ENCODE measurements at regions not wholly inside any gene's neighbourhood (a gene's known extent, or its start where the extent isn't known, plus 50 kb on each side); places are given as distances from the start of the nearest gene placed in this dataset.
A peak's percentile ranks its signal among the peaks of the same experiment; 100 is the strongest.

DNA sequence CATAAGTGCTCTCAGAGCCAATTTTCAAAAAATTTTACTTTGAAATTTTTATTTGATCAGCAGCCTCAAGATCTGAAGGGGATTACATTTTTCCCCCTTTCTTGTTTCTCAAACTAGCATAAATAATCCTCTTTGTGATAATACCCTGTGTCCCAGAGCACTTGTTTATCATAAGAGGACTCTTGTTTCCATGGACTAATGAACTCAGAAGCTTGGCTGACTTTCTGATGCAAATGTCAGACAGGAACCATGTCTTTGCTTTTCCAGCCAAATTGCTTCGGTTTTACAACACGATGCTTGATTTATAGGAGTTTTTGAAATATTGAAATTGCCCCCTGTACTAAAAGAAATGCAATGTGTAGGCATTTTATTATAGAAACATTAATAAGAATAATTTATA, 859.3 kb upstream of the LCORL start:
- H3K36me3 ChIP-seq: no peaks in the 10 kb centered on the region
- intact Hi-C loops (cut with DNase I; ENCODE audit: low total_unique reads): no loop called here
- H3K9me3 ChIP-seq: no peaks in the 10 kb centered on the region
- H3K4me3 ChIP-seq: no peak overlapping the region
- H3K27ac ChIP-seq: no peak overlapping the region
- DNase-seq: peak in 1 of 2 donors; percentile 51
- H3K27me3 ChIP-seq: no peaks in the 10 kb centered on the region
- TF ChIP-seq, protein P1, sequence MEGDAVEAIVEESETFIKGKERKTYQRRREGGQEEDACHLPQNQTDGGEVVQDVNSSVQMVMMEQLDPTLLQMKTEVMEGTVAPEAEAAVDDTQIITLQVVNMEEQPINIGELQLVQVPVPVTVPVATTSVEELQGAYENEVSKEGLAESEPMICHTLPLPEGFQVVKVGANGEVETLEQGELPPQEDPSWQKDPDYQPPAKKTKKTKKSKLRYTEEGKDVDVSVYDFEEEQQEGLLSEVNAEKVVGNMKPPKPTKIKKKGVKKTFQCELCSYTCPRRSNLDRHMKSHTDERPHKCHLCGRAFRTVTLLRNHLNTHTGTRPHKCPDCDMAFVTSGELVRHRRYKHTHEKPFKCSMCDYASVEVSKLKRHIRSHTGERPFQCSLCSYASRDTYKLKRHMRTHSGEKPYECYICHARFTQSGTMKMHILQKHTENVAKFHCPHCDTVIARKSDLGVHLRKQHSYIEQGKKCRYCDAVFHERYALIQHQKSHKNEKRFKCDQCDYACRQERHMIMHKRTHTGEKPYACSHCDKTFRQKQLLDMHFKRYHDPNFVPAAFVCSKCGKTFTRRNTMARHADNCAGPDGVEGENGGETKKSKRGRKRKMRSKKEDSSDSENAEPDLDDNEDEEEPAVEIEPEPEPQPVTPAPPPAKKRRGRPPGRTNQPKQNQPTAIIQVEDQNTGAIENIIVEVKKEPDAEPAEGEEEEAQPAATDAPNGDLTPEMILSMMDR (IDR thresholded peaks at IDR 0.05): no peak
- TF ChIP-seq POLR2A (IDR thresholded peaks at IDR 0.05): no peak
- TF ChIP-seq POLR2AphosphoS5 (IDR thresholded peaks at IDR 0.05): no peak
- TF ChIP-seq EP300 (IDR thresholded peaks at IDR 0.05): no peak
- peaks cover 0 to 4% (median 0%) of the 10 kb centered on the region in 4 donors for H3K4me1 ChIP-seq
- 35 to 72% (median 65%) methylated on average over 2 of the region's 2 CpGs for WGBS, 5 donors

DNA sequence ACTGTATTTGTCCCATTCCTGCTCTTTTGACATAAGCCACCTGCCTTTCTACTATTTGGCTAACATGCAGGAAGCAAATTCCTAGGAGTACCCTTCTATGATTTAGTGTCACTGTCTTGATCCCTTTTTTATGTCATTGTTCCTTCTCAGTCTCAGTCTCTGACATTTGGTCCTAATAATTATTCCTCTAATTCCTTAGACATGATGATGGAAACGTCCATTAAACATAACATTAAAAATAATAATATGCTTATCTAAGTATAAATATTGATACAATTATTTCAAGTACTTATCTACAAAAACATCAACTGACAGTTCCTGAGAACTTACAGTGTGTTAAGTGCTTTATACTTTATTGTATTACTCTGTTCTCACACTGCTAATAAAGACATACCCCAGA, 857.0 kb upstream of the LCORL start:
- Histone ChIP-seq H3K36me3 (no peaks in the 10 kb centered on the region), H3K27me3 (no peaks in the 10 kb centered on the region), H3K4me3 (no peak overlapping the region), H3K27ac (no peak overlapping the region), H3K9me3 (peaks cover 0 to 1% (median 0%) of the 10 kb centered on the region in 4 donors), H3K4me1 (peaks cover 0 to 4% (median 0%) of the 10 kb centered on the region in 4 donors)
- DNase-seq: no peak
- 5 to 27% (median 8%) methylated on average over 1 of the region's 1 CpG for WGBS, 5 donors
- TF ChIP-seq POLR2A (IDR thresholded peaks at IDR 0.05) (no peak), EP300 (IDR thresholded peaks at IDR 0.05) (no peak), POLR2AphosphoS5 (IDR thresholded peaks at IDR 0.05) (no peak)
- TF ChIP-seq, protein P1 (IDR thresholded peaks at IDR 0.05): no peak
- intact Hi-C loops (cut with DNase I; ENCODE audit: low total_unique reads): no loop called here

DNA sequence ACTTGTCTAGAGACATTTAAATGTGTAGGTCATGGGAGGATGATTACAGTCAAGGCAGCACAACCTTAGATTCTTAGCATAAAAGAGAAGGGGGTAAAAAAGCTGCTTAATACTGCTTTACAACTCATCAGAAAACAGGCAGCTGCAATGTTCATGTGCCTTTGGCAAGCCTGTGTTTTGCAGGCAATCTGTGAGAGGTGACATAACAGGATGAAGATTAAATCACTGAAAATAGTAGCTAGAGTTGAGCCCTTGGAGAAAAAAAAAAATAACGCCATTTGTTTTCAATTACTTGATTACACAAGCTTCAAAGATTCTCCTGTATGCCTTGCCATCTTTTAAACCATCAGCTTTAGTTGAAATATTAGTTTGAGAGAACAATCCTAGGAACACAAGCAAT, 847.6 kb upstream of the LCORL start:
- TF ChIP-seq EP300 (IDR thresholded peaks at IDR 0.05): no peak
- TF ChIP-seq, protein P1 (IDR thresholded peaks at IDR 0.05): no peak
- no peak for TF ChIP-seq POLR2A (IDR thresholded peaks at IDR 0.05)
- TF ChIP-seq POLR2AphosphoS5 (IDR thresholded peaks at IDR 0.05): no peak
- Histone ChIP-seq H3K4me1 (no peaks in the 10 kb centered on the region), H3K36me3 (no peaks in the 10 kb centered on the region), H3K4me3 (no peak overlapping the region), H3K27ac (no peak overlapping the region), H3K27me3 (no peaks in the 10 kb centered on the region), H3K9me3 (peaks cover 0 to 15% (median 5%) of the 10 kb centered on the region in 4 donors)
- WGBS, 5 donors: 29 to 68% (median 58%) methylated on average over 1 of the region's 1 CpG
- intact Hi-C loops (cut with DNase I; ENCODE audit: low total_unique reads): no loop called here
- DNase-seq: no peak

DNA sequence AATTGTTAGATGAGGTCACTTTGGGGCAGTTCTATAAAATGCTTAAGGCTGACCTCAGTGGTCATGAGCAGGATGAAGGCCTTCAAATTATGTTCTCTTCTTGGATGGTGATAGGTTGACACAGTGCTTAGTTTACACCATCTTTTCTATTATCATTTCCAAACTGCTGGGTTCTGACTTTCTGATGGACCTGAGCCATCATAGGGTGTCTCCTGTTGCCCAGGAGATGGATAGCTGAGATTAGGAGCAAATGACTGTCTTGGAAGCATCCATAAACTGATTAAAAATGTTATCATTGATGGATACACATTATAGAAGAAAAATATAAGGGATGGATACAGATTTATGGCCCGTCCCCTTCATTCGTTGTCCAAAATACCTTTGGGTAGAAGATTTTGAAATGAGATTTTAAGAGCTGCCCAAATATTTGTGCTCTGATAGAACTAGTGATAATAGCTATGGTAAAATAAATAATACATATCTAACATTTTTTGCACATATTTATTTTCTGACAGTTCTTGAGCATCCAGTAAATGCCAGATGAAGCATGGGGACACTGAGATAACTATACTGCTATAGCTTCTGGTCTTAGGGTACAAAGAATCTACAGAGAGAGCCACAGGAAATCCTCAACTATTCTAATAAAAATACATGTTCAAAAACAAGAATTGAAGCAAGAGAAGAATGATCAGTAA, 839.4 kb upstream of the LCORL start:
- H3K4me1 ChIP-seq: no peaks in the 10 kb centered on the region
- no peaks in the 10 kb centered on the region for H3K9me3 ChIP-seq
- TF ChIP-seq, protein P1 (IDR thresholded peaks at IDR 0.05): no peak
- TF ChIP-seq POLR2AphosphoS5 (IDR thresholded peaks at IDR 0.05) (no peak), POLR2A (IDR thresholded peaks at IDR 0.05) (no peak), EP300 (IDR thresholded peaks at IDR 0.05) (no peak)
- no peak for DNase-seq
- no peaks in the 10 kb centered on the region for H3K36me3 ChIP-seq
- no peak overlapping the region for H3K4me3 ChIP-seq
- no peaks in the 10 kb centered on the region for H3K27me3 ChIP-seq
- WGBS, 5 donors: 75 to 83% (median 79%) methylated on average over 2 of the region's 2 CpGs
- H3K27ac ChIP-seq: no peak overlapping the region
- intact Hi-C loops (cut with DNase I; ENCODE audit: low total_unique reads): no loop called here
